ENCODE measurements at regions not wholly inside any gene's neighbourhood (a gene's known extent, or its start where the extent isn't known, plus 50 kb on each side); places are given as distances from the start of the nearest gene placed in this dataset.

- TF ChIP-seq CTCF (conservative IDR thresholded peaks at IDR 0.05; ENCODE audit: low read depth, low read length) (no peak), EZH2 (IDR thresholded peaks at IDR 0.05; ENCODE audit: low read length, unreplicated experiment) (no peak)
Measured at GRCh38 chr13:83677985-83678384, 204.3 kb downstream of the SLITRK1 start.
